Right hindlimb (tissue), 1 donor: ENCODE measurements at regions not wholly inside any gene's neighbourhood (a gene's known extent, or its start where the extent isn't known, plus 50 kb on each side); places are given as distances from the start of the nearest gene placed in this dataset.

ENCODE experiments used
- DNase-seq: peaks from one replicate; pipeline ENCODE4 v3.0.0-alpha.2; 2018

DNA sequence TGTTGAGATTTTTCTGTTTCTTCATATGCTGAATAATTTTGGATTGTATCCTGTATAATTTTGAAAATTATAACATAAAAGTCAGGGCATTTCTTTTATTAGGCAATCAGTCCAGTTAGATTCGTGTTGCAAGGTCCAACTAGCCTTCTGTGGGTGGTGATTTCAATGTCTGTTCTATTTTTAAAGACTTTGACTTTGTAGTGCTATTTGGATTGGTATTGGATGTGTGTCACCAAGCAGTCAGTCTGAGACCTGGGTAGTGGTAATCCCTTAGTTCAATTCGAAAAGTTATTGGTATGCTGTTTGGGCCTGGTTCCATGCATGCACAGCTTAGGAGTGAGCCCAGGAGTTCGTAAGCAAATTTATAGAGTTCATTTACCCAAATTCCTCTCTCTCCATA is 82.2 kb downstream of the EPDR1 start:
- DNase-seq = no peak

GRCh38 chr7:38006559-38006958 is 86.1 kb downstream of the EPDR1 start:
- DNase-seq = no peak

DNA sequence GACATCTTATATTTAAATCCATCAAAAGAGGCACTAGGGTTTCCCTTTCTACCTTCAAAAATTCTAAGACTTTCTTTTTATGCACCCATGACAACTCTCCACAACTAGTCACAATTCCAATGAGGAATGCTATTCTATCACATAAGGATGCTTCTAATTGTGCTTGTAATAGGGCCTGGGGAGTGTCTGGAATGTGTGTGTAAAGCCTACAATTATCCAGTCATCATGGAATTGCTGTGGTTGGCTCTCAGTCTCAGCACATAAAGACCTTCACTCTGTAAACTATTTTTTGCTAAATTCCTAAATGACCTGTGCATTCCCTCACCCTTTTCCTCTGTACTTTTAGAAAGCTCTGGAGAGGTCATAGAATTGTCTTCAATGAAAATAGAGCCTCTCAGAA is 86.7 kb downstream of the EPDR1 start:
- no peak for DNase-seq

DNA sequence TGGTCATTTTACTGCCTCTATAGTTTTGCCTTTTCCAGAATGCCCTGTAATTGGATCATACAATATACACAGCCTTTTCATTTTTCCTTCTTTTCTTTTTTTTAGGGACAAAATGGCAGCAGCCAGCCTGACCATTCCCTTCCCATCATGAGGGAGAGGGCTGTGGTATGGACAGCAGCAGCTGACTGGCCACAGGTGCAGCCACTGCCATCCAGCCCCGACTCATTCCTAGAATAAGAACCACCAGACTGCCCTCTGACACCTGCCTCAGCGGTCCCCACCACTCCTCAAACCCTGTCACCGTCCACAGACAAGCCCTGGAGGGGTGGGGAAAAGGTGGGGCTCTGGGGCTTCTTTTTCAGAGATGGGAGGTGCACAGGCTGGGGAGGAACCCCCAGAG is 92.8 kb downstream of the EPDR1 start:
- DNase-seq = no peak

- no peak for DNase-seq
Observed at GRCh38 chr7:38016567-38016966, 96.1 kb downstream of the EPDR1 start.

- no peak for DNase-seq
Observed at GRCh38 chr7:38017320-38017719, 96.9 kb downstream of the EPDR1 start.

DNA sequence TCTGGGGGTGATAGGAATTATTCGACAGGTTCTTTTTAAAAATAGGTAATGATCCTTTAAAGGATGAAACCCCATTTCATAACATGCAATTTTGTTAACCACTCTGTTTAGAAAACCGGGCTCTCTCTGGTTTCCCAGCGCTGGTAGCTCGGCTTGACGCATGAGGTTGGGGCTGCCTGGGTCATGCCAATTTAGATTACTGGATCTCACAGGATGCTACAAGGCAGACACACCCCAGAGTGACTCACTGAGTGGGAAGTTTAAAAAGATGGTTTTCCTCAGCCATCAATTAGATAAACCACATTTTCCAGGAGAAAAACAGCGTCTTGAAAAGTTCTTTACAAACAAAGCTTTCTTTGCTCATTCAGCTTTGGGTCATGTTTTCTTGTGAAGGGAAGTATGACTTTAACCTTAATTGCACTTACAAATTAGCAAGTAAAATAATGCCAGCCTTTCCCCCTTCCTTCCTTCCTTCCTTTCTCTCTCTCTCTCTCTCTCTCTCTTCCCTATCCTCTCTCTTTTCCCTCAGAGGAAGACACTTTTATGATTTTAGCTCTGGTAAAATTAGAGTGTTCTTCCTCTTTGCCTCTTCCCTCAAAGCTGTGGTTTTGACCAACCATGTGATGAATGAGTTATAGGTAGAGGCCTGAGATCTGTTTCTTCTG is 99.8 kb downstream of the EPDR1 start:
- DNase-seq = peak; percentile 40

GRCh38 chr7:38021892-38022291 is 101.5 kb downstream of the EPDR1 start:
- no peak for DNase-seq

DNA sequence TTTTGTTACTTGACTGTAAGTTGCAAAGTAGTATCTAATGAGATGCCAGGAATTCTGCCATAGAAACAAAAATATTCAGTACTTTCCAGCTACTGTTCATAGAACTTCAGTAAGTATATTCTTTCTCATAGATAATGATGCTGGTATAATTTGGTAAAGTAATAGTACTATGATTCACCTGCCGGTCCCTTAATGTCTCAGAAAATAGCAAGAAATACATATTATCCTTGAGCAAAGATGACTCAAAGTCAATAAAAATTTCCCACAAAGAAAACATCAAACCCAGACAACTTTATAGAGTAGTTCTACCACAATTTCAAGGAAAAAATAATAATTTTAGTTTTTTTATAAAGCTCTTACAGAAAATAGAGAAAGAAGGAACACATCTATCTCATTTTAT is 105.4 kb downstream of the EPDR1 start:
- DNase-seq = no peak

- DNase-seq = no peak
Observed at GRCh38 chr7:38027884-38028455, 107.5 kb downstream of the EPDR1 start.

GRCh38 chr7:38034062-38034908 is 113.8 kb downstream of the EPDR1 start:
- no peak for DNase-seq

DNA sequence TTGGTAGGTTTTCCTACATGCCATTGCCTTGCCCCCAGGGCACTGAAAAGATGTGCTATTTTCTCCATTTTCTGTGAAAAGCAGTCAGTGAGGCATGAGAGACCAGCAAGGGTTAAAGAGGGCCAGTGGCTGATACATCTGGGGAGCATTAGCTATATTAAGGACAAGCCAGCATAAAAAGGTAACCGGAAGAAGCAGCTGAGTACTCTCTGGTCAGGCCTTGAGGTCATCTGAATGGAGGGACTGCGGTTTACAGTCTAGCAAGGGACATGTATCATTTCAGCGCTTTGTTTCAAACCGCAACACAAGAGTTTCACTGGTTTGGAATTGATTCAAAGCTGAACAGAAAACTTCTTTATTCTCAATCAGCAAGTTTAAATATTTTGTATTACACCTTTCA is 120.4 kb downstream of the EPDR1 start:
- no peak for DNase-seq

GRCh38 chr7:38049679-38050078 is 128.4 kb upstream of the STARD3NL start:
- DNase-seq = no peak

- no peak for DNase-seq
Observed at GRCh38 chr7:38051311-38051710, 126.7 kb upstream of the STARD3NL start.

DNA sequence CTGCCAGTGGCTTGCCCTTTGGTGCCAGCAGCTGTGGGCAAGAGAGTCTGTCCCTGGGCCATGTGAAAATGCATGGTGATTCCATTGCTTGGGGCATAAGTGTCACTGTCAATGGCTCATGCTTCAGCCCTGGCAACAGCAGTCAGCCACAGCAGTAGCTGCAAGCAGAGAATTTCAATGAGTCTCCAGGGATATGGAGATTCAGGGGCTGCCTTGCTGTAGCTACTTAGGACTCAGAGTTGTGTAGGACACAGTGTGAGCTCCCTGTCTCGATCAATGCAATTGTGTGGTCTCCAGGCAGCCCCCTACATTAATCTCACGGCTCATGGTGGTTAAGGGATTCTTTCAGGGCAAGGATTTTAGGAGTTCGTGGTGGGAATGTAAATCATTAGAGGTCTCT is 126.3 kb upstream of the STARD3NL start:
- no peak for DNase-seq

DNA sequence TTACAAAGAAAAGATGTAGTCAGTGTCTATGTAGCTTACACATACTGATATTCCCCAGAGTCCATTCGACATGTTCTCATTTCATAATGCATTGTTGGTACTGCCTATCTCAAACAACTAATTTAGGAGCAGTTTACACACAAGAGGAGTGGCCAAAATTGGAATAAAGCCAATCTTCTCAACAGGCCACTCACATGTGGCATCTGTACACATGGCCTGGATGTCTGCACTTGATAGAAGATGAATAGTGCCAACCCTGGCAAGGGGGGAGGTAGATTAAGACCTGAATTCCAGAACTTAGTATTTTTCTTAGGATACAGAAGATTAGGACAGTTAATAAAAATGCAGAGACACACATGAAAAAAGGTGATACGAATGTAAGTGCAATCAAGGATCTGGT is 125.3 kb upstream of the STARD3NL start:
- DNase-seq = no peak

DNA sequence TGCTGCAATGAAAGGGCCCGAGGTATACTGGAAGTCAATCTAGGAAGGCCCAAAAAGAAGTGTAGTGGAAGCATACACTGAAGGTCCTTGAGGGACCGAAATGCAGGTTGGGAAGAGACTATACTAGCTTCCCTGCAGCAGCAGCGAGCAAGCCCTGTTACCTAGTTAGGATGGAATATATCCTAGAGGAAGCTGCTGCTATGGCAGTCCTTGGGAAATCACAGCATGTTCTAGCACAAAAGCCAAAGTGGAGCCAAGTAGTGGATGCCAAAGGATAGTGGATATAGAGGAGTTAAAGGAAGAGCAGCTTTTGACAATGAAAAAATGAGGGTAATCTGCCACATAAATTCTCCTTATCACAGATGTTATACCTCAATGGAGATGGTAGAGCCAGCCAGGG is 123.8 kb upstream of the STARD3NL start:
- DNase-seq = no peak

DNA sequence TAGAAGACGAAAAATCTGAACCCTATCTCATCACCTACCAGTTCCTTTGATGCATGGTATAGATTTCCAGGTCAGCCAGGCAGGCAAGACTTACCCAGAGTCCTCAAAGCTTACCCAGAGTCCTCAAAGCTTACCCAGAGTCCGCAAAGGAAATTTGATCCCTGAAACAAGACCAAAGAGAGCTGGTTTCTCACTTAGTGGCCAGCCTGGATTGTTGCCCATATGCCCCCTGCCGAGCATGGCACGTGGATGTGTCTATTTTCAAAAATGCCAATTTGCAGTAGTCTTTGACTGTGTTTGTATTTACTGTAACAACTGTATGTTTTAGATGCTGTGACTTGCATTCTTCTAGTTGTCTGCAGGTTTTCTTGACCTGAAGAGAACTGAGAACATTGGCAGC is 120.2 kb upstream of the STARD3NL start:
- no peak for DNase-seq

DNA sequence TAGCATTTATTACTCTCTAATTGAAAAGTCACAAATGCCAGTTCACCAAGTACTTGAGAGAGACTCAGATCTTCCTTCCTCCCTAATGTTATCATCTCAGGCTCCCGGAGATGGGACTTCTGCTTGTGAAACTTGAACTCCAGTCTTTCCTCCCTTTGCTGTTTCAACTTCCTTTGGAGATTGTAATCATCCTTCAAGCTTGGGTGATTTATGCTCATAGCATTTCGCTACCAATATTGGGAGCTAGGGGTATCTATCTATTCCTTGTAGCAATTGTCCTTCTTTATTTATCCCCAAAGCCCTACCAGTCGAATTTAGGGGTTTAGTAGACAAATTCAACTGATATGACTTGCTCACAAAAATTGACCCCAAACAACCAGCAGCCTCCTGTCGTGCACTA is 117.9 kb upstream of the STARD3NL start:
- DNase-seq = no peak

DNA sequence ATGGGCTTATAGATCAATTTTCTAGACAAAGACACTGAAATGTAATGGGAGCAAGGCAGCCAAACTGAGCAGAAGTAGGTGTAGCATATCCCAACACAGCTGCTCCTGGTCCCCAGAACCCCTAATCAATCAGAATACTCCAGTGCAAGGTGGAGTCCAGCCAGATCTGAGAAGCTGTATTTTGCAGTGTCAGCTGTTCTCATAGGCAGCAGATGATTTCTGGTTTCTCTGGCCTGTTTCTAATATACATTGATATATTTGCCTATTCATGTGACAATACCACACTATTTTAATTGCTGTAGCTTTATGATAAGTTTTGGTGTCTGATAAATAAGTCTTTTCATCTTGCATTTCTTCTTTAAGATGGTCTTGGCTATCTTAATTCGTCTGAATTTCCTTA is 117.4 kb upstream of the STARD3NL start:
- DNase-seq = no peak

GRCh38 chr7:38066391-38066790 is 111.7 kb upstream of the STARD3NL start:
- DNase-seq = no peak

DNA sequence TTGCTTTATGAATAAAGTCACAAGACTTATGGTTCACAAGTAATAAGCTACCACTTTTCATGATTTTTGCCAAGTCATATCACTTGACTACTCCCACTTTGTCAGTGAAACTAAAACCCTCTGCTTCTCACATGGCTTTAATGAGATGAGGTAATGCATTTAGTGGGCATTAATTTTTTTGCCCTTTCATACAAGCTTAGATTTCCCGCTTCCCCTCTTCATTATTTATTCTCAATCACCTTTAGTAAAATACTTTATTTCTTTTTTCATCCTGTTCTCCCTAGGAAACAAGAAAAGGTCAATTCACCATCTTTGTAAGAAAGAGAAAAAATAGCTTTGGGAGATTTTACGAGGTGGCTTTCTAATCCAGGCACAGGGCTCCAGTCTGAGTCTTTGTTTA is 109.6 kb upstream of the STARD3NL start:
- DNase-seq = no peak

- DNase-seq = no peak
Observed at GRCh38 chr7:38069052-38069451, 109.0 kb upstream of the STARD3NL start.

- peak; percentile 15 for DNase-seq
Observed at GRCh38 chr7:38070718-38071117, 107.3 kb upstream of the STARD3NL start.
